A673 (cell line): ENCODE measurements at regions not wholly inside any gene's neighbourhood (a gene's known extent, or its start where the extent isn't known, plus 50 kb on each side); places are given as distances from the start of the nearest gene placed in this dataset.

Experiments used
- CTCF ChIP-seq: fragments of 300-800, 200-600 bp; sonication (generic); conservative IDR thresholded peaks from 2 replicates; pipeline ENCODE4 v1.5.1; 2017; ENCODE audit warnings: low read depth, mild to moderate bottlenecking, antibody characterized with exemption, low read length, moderate library complexity, mixed read lengths
- EZH2 ChIP-seq: fragments of 200-600 bp; sonication (generic); IDR thresholded peaks from 2 replicates; pipeline ENCODE4 v1.6.1; 2017; ENCODE audit warnings: borderline replicate concordance, low read depth, mild to moderate bottlenecking, mixed read lengths, antibody characterized with exemption, low read length; ENCODE audit not compliant: poor library complexity, severe bottlenecking

- no peak for TF ChIP-seq CTCF
- no peak for TF ChIP-seq EZH2
Observed at GRCh38 chr4:128757712-128758111, 51.8 kb upstream of the JADE1 start.
